Kidney epithelial cell (primary cell): ENCODE measurements at regions not wholly inside any gene's neighbourhood (a gene's known extent, or its start where the extent isn't known, plus 50 kb on each side); places are given as distances from the start of the nearest gene placed in this dataset.

Experiments
- DNase-seq: peaks from one replicate; pipeline ENCODE4 v3.0.0-alpha.2; 2010; ENCODE audit warnings: low read depth
- H3K27me3 ChIP-seq: 2 replicates; pipeline ENCODE4 v1.6.0; 2011; ENCODE audit warnings: low read length; ENCODE audit not compliant: control insufficient read depth, insufficient read depth
- H3K36me3 ChIP-seq: 2 replicates; pipeline ENCODE4 v1.5.1; 2011; ENCODE audit warnings: low read length; ENCODE audit not compliant: control insufficient read depth, insufficient read depth
- H3K4me3 ChIP-seq: 2 replicates; pipeline ENCODE4 v1.5.1; 2011; ENCODE audit warnings: low read depth, mild to moderate bottlenecking, control low read depth, low read length
- TF ChIP-seq, protein P1 (sequence below): IDR thresholded peaks from 2 replicates; pipeline ENCODE4 v1.5.1; 2011; ENCODE audit warnings: mild to moderate bottlenecking, moderate library complexity, low read length, control low read depth, inconsistent platforms; ENCODE audit not compliant: insufficient read depth, poor library complexity, severe bottlenecking

GRCh38 chr2:183919167-183919566 is 679.2 kb upstream of the ZNF804A start:
- TF ChIP-seq, protein P1, sequence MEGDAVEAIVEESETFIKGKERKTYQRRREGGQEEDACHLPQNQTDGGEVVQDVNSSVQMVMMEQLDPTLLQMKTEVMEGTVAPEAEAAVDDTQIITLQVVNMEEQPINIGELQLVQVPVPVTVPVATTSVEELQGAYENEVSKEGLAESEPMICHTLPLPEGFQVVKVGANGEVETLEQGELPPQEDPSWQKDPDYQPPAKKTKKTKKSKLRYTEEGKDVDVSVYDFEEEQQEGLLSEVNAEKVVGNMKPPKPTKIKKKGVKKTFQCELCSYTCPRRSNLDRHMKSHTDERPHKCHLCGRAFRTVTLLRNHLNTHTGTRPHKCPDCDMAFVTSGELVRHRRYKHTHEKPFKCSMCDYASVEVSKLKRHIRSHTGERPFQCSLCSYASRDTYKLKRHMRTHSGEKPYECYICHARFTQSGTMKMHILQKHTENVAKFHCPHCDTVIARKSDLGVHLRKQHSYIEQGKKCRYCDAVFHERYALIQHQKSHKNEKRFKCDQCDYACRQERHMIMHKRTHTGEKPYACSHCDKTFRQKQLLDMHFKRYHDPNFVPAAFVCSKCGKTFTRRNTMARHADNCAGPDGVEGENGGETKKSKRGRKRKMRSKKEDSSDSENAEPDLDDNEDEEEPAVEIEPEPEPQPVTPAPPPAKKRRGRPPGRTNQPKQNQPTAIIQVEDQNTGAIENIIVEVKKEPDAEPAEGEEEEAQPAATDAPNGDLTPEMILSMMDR, result no peak
- no peaks in the 10 kb centered on the region for H3K36me3 ChIP-seq

DNA sequence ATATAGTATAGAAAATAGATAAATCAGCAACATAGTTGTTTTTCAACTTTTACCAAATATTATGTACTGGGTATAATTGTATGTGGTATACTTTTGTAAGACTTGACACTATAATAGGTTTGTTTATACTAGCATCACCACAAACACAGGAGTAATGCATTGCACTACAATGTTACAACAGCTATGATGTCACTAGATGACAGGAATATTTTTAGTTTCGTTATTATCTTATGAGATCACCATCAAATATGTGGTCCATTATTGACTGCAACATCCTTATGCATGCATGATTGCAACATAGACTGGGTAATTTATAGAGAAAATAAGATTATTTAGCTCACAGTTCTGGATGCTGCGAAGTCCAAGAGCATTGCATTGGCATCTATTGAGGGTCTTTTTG is 678.4 kb upstream of the ZNF804A start:
- no peaks in the 10 kb centered on the region for H3K27me3 ChIP-seq
- TF ChIP-seq, protein P1, result no peak

More at GRCh38 chr2:183919167-183919566, 679.2 kb upstream of the ZNF804A start:
- Histone ChIP-seq H3K4me3 (no peak overlapping the region), H3K27me3 (no peaks in the 10 kb centered on the region)
- no peak for DNase-seq

DNA sequence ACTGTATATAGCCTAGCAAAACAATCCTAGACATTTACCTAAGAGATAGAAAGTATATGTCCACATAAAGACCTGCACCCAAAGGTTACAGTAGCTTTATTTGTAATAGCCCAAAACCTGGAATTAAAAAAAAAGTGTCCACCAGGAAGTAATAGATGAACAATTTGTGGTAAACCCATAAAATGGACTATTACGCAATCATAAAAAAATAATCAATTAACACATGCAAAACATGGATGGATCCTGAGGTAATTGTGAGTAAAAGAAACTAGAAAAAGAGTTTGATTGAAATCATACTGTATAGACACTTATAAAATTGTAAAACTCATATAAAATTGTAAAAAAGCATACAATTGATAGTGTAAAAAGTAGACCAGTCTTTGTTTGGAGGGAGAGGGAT is 673.0 kb upstream of the ZNF804A start:
- no peaks in the 10 kb centered on the region for H3K36me3 ChIP-seq

More for the DNA sequence above, 678.4 kb upstream of the ZNF804A start:
- Histone ChIP-seq H3K4me3 (no peak overlapping the region), H3K36me3 (no peaks in the 10 kb centered on the region)
- no peak for DNase-seq

DNA sequence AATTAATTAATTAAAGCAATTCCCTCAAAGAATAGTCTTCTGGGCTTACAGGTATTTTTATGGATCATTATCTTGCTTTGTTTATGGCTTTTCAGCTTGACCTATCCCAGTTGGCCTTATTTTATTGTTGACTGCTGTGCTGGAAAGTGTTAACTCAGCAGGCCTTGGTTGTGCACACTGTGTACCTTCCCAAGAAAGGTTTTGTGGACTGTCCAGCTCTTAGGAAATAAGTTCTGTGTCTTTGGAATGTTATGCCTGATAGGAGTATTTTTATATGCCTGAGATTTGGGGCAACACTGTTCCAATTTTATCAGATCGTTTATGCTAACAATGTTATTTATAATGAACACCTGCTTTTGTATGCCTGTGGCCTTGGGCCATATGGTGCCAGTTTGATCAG is 671.9 kb upstream of the ZNF804A start:
- Histone ChIP-seq H3K27me3 (no peaks in the 10 kb centered on the region), H3K36me3 (no peaks in the 10 kb centered on the region), H3K4me3 (no peak overlapping the region)
- no peak for DNase-seq
- TF ChIP-seq, protein P1, result no peak

More for the DNA sequence above, 673.0 kb upstream of the ZNF804A start:
- no peak for DNase-seq
- TF ChIP-seq, protein P1, result no peak
- H3K4me3 ChIP-seq, result no peak overlapping the region
- H3K27me3 ChIP-seq, result no peaks in the 10 kb centered on the region

DNA sequence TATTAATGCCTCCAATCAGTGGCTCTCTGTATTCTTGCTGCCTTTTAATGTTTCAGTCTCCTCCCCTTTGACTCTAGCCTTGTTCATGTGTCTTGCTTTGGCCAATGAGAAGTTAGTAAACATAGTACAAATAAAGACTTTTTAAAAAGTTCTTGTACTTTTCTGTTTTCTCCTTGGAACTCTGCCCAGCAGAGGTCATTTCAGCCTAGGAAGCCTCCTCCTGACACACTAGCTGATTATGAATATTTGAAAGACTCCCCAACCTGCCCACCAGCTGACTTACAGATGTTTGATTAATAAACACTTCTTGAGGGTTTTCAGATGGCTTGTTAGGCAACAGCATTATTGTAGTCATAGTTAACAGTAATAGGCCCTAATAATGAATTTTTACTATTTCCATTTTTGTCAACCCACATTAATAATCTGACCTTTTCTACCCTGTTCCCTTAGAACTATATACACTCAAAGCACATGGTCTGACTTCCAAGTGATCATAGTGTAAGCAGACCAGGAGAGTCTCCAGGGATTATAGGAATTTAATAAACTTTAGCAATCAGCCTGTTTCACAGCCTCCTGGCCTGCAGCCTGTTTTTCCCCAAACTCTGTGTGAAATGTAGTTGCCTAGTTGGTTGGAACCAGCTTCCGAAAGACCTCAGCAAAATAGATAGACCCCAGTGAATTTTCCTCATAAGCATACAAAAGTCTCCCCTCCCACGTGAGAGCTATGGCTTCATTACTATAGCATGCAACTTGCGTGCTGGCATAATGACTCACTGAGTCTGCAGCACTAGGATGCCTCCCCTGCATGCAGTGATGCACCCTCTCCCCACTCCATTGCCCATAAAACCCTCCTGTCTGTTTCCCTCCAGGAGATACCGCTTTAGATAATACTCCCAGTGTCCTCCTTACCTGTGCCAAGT is 670.7 kb upstream of the ZNF804A start:
- Histone ChIP-seq H3K36me3 (no peaks in the 10 kb centered on the region), H3K27me3 (no peaks in the 10 kb centered on the region), H3K4me3 (no peak overlapping the region)
- peak; percentile 19 for DNase-seq
- TF ChIP-seq, protein P1, result no peak
